EL (cell line): ENCODE measurements at regions not wholly inside any gene's neighbourhood (a gene's known extent, or its start where the extent isn't known, plus 50 kb on each side); places are given as distances from the start of the nearest gene placed in this dataset.
"Not testable (repeated sequence)": the region's sequence is repeated elsewhere in the genome, so short reads cannot be mapped to it uniquely, and the experiment has no call there.

Experiments
- DNase-seq: peaks from one replicate; pipeline ENCODE4 v3.0.0-alpha.2; 2016

GRCh38 chr4:20122198-20122988, 129.3 kb upstream of the SLIT2 start:
- no peak for DNase-seq

DNA sequence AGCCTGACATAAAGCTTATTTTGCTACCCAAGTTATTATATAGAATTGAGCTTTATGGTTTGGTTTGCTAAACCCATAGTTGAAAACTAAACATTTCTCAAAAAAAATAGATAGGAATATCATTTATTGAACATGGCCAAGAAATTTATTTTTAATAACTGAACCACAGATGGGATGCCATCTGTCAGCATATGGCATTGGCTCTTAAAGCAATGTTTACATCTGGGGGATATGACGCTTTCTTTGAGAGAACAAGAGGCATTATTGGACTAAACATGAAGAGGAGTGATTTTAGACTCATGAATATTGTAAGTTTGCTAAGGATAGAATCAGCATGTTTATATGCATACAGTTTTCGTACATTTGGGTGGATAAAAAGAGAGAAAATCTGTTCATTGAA, 132.6 kb upstream of the SLIT2 start:
- DNase-seq, result no peak

- DNase-seq, result no peak
These were observed 142.3 kb upstream of the SLIT2 start for GRCh38 chr4:20109391-20109790.

GRCh38 chr4:20106921-20107320, 144.8 kb upstream of the SLIT2 start:
- DNase-seq, result no peak

GRCh38 chr4:20101831-20102230, 149.9 kb upstream of the SLIT2 start:
- no peak for DNase-seq

- DNase-seq, result no peak
These were observed 154.8 kb upstream of the SLIT2 start for GRCh38 chr4:20096911-20097310.

DNA sequence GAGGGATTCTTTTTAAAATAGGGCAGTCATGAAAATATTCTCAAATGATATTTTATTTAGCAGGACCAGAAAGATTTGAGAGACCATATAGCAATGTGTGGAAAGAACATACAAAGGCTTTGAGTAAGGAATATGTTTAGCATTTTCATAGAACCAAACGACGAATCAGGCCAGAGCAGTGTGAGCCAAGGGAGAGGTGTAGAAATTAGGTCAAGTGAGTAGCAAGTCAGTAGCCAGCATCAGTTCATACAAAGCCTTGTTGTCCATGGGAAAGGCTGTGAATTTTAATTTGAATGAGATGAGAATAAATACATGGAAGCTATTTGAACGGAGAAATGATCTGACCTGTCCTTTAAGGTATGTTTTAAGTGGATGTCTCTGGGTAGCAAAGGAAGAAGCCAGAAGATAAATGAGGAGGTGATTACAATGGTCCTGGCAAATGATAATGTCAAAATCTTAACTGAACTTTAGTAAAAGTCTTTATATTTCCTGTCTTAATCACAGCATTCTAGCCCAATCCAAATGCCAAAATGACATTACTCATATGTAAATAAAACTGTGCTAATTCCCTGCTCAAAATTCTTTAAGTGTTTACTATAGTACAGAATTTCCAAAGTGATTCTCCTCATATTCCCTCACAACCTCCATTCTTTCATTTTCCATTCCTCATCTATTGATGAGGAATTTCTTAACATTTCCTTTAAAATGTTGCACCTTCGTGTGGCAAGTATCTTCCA, 155.7 kb upstream of the SLIT2 start:
- peak; percentile 6 for DNase-seq

DNA sequence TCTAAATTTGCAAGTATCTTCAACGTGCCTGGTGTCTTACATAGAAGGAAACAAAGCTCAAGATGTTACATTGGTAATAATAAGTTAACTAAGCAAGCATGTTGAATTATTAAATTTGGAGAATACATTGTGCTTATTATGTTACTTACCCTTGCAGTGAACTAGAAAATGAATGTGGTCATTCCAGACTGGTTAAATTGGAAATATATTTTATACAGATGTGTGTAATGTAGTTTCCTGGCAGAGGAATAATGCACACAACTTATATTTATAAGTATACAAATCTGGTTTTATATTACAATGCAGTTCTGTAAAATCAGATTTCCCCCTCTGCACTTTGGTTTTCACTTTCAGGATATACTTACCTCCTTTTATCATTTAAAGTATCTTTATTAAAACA, 159.9 kb upstream of the SLIT2 start:
- DNase-seq, result no peak

GRCh38 chr4:20087522-20087911, 164.2 kb upstream of the SLIT2 start:
- DNase-seq, result no peak

DNA sequence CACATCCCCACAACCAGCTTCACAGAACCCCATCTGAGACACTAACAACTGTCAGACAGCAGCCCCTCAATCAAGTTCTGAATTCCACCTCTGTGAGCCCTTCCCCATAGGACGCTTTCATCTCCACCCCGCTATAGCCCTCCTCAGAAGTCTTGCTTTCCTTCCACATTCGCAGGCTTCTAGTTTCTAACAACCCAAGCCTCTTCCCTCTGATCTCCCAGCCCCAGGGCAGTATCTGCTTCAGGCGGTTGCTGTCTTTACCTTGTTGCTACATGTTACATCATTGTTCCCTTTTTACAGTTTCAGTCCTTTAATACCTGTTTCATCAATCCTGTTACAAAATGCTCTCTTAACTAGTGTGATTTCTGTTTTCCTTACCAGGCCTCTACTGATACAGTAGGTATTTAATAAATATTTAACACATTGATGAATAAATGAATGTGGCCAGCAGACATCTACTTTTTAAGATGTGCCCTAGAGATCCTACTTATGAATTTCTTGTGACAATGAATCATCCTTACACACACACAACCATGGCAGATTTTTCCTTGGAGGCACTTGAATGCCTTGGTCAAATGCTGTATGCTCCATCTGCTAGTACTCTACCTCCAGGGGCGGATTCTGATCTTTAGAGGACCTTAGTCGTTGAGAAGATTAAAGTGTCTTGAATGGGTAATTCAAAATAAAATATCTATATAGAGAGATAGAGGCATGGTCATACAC, 164.7 kb upstream of the SLIT2 start:
- DNase-seq, result no peak

- no peak for DNase-seq
These were observed 165.5 kb upstream of the SLIT2 start for GRCh38 chr4:20086067-20086798.

DNA sequence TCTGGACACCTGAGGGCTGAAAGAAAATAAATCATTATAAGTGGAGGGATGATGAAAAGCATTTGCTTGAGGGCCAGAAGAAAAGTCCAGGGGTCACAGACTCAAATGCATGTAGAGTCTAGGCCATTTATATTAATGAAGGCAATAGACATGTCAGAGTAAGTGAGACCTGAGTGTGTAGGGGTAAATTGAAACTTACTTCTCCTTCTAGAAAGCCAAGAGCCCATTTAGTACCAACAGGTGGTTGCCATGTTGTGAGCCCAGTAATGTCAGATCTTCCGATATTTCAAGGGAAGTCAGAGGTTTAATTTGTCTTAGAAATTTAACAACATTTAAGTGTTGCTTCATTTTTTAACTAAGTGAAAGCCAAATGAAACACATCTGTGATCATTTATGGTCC, 166.1 kb upstream of the SLIT2 start:
- no peak for DNase-seq

DNA sequence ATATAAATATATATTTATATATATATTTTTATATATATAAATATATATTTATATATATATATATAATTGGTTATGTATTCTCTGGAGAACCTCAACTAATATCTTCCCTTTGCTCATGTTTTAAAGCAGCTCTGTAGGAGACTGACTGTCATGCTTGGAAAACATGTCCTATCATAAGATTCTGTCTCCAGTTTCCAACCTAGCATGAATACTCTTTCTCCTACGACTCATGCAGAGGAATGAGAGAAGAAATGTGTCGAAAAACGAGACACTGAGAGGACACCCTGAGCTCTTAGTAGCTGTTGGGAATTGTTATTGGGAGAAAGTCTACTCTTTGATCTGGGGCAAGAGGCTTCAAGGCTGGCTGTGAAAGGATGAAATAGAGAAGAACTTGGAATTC, 166.5 kb upstream of the SLIT2 start:
- no peak for DNase-seq

GRCh38 chr4:20084488-20084887, 167.2 kb upstream of the SLIT2 start:
- no peak for DNase-seq

- DNase-seq, result no peak
These were observed 173.1 kb upstream of the SLIT2 start for GRCh38 chr4:20078644-20079043.

- no peak for DNase-seq
These were observed 176.3 kb upstream of the SLIT2 start for GRCh38 chr4:20075248-20075871.

DNA sequence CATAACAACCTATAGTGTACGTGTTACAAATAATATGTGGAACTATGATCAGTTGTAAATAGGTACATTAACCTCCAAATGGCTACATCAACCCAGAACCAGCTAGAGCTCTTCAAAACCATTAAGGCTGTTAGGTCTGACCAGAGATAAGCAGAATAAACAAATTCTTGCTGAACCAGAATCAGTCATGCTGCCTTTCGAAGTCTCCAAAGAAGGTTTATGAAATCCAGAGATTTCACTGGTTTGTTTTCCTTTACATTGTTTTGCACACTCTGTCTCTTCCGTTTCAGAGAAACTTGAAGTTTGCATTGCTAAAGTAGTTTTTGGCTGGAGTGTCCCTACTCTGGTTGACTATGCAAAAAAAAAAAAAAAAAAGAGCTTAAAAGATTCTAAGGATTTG, 177.3 kb upstream of the SLIT2 start:
- DNase-seq, result no peak

GRCh38 chr4:20065952-20066351, 185.8 kb upstream of the SLIT2 start:
- no peak for DNase-seq

GRCh38 chr4:20062857-20063256, 188.8 kb upstream of the SLIT2 start:
- DNase-seq, result not testable (repeated sequence)

- DNase-seq, result no peak
These were observed 189.7 kb upstream of the SLIT2 start for GRCh38 chr4:20062054-20062453.

GRCh38 chr4:20050768-20051167, 200.9 kb upstream of the SLIT2 start:
- DNase-seq, result no peak

DNA sequence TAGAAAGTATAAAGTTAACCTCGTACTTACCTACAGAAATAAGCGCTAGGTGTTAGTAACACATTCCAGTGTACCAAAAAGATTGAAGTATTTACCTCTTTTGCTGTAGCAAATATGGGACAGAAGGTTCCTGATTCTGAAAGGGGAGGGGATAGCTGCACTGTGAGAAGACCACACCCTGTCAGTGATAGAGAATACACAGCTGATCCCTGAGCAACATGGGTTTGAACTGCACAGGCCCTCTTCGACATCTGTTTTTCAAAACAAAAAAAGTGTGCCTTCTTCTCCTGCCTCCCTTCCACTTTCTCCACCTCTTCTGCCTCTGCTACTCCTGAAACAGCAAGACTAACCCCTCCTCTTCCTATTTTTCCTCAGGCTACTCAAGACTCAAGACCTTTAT, 201.8 kb upstream of the SLIT2 start:
- DNase-seq, result no peak
